ENCODE measurements at regions not wholly inside any gene's neighbourhood (a gene's known extent, or its start where the extent isn't known, plus 50 kb on each side); places are given as distances from the start of the nearest gene placed in this dataset.

- no peak for TF ChIP-seq POLR2AphosphoS5 (IDR thresholded peaks at IDR 0.05)
- TF ChIP-seq POLR2A (IDR thresholded peaks at IDR 0.05) = no peak
- no peak for TF ChIP-seq CTCF (IDR thresholded peaks at IDR 0.05)
These were observed 93.6 kb downstream of the LIPG start for GRCh38 chr18:49655266-49656072.

Measured in sigmoid colon (tissue), 4 donors.